ENCODE measurements at regions not wholly inside any gene's neighbourhood (a gene's known extent, or its start where the extent isn't known, plus 50 kb on each side); places are given as distances from the start of the nearest gene placed in this dataset.

DNA sequence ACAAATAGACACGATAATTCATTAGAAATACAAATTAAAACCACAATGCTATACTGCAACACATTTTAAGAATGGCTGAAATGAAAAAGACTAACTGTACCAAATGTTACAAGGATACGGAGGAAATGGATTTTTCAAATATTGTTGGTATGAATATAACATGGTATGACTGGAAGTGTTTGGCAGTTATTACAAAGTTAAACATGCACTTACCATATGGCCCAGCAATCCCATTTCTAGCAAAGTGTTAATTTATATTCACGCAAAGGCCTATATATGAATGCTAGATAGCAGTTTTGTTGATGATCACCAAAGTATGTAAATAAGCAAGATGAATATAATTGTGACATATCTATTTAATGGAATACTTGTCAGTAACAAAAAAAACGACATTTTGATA, 497.8 kb upstream of the FSIP2 start:
- no peak for DNase-seq (ENCODE audit: low read depth, low spot score)
- Histone ChIP-seq H3K9me3 (replicated peaks; ENCODE audit: control insufficient read depth, insufficient read depth, low read length) (no peaks in the 10 kb centered on the region), H3K27me3 (ENCODE audit: control insufficient read depth in 2 of 2, insufficient read depth in 2 of 2, low read length in 2 of 2) (no peaks in the 10 kb centered on the region), H3K9me1 (replicated peaks; ENCODE audit: control insufficient read depth, extremely low read depth, insufficient read depth, low read length) (no peaks in the 10 kb centered on the region), H3K4me3 (replicated peaks in 1 of 3; ENCODE audit: insufficient read depth in 1 of 3, low read depth in 1 of 3, low read length in 3 of 3) (no peak overlapping the region), H3K4me2 (ENCODE audit: insufficient read depth, low read length) (no peak overlapping the region), H2AFZ (ENCODE audit: low read depth, low read length) (no peak overlapping the region), H4K20me1 (replicated peaks; ENCODE audit: control insufficient read depth, extremely low read depth, insufficient read depth, low read length) (no peaks in the 10 kb centered on the region), H3K4me1 (ENCODE audit: control insufficient read depth, extremely low read depth, insufficient read depth, low read length) (no peaks in the 10 kb centered on the region), H3K9ac (replicated peaks; ENCODE audit: extremely low read depth, insufficient read depth, low read length) (no peak overlapping the region), H3K79me2 (ENCODE audit: control insufficient read depth, insufficient read depth, low read length) (no peaks in the 10 kb centered on the region), H3K36me3 (ENCODE audit: control insufficient read depth in 2 of 2, extremely low read depth in 1 of 2, insufficient read depth in 2 of 2, low read length in 2 of 2) (no peaks in the 10 kb centered on the region), H3K27ac (ENCODE audit: insufficient read depth, low read depth, low read length) (no peak overlapping the region)
- intact Hi-C loops (cut with micrococcal nuclease) = no loop called here
- TF ChIP-seq JUN (IDR thresholded peaks at IDR 0.05; ENCODE audit: borderline replicate concordance, insufficient read depth, insufficient read length, low read depth) = no peak
- TF ChIP-seq, protein P1, sequence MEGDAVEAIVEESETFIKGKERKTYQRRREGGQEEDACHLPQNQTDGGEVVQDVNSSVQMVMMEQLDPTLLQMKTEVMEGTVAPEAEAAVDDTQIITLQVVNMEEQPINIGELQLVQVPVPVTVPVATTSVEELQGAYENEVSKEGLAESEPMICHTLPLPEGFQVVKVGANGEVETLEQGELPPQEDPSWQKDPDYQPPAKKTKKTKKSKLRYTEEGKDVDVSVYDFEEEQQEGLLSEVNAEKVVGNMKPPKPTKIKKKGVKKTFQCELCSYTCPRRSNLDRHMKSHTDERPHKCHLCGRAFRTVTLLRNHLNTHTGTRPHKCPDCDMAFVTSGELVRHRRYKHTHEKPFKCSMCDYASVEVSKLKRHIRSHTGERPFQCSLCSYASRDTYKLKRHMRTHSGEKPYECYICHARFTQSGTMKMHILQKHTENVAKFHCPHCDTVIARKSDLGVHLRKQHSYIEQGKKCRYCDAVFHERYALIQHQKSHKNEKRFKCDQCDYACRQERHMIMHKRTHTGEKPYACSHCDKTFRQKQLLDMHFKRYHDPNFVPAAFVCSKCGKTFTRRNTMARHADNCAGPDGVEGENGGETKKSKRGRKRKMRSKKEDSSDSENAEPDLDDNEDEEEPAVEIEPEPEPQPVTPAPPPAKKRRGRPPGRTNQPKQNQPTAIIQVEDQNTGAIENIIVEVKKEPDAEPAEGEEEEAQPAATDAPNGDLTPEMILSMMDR (IDR thresholded peaks at IDR 0.05; ENCODE audit: extremely low read depth in 1 of 2, insufficient read depth in 1 of 2, low read depth in 1 of 2, low read length in 2 of 2) = no peak
- no peak for TF ChIP-seq MYC (IDR thresholded peaks at IDR 0.05; ENCODE audit: low read depth, low read length)
- TF ChIP-seq GATA2 (IDR thresholded peaks at IDR 0.05; ENCODE audit: insufficient read depth, insufficient read length, low read depth, low read length) = no peak
- TF ChIP-seq POLR2A (IDR thresholded peaks at IDR 0.05; ENCODE audit: low read depth, low read length) = no peak
- no peak for TF ChIP-seq MAX (IDR thresholded peaks at IDR 0.05; ENCODE audit: insufficient read depth, insufficient read length)
- TF ChIP-seq POLR2AphosphoS5 (IDR thresholded peaks at IDR 0.05; ENCODE audit: insufficient read depth, low read depth, low read length) = no peak
- TF ChIP-seq EZH2 (IDR thresholded peaks at IDR 0.05; ENCODE audit: borderline replicate concordance, low read depth, low read length, severe bottlenecking) = no peak
- no peak for TF ChIP-seq FOS (IDR thresholded peaks at IDR 0.05; ENCODE audit: borderline replicate concordance, insufficient read depth, low read length)
- BruUV-seq (replicated peaks) = no TSS peak
- no peak for FAIRE-seq
- ChIA-PET CTCF (no interaction called here), POLR2A (no interaction called here)
- dilution Hi-C loops (cut with MboI; ENCODE audit: extremely low pct_ligation_motif_present, low sequenced_read_pairs) = no loop called here

Measured in endothelial cell of umbilical vein (primary cell).